Loucy (cell line): ENCODE measurements at regions not wholly inside any gene's neighbourhood (a gene's known extent, or its start where the extent isn't known, plus 50 kb on each side); places are given as distances from the start of the nearest gene placed in this dataset.

Experiments used
- CTCF ChIP-seq: fragments of 200-600 bp; sonication (generic); conservative IDR thresholded peaks from 2 replicates; pipeline ENCODE4 v1.5.1; 2014; ENCODE audit warnings: mild to moderate bottlenecking, antibody characterized with exemption, low read length
- EZH2phosphoT487 ChIP-seq: fragments of 200-600 bp; IDR thresholded peaks from 2 replicates; pipeline ENCODE4 v1.6.1; 2018; ENCODE audit warnings: antibody characterized with exemption, mild to moderate bottlenecking, moderate library complexity, borderline replicate concordance

- TF ChIP-seq CTCF (no peak), EZH2phosphoT487 (no peak)
These were observed 549.0 kb upstream of the SLC8A1 start for GRCh38 chr2:41000906-41001305.
